ENCODE measurements at regions not wholly inside any gene's neighbourhood (a gene's known extent, or its start where the extent isn't known, plus 50 kb on each side); places are given as distances from the start of the nearest gene placed in this dataset.

- H3K9me3 Mint-ChIP-seq (ENCODE audit: unreplicated experiment), result peaks cover 8% of the 10 kb centered on the region
- TF ChIP-seq, protein P1, sequence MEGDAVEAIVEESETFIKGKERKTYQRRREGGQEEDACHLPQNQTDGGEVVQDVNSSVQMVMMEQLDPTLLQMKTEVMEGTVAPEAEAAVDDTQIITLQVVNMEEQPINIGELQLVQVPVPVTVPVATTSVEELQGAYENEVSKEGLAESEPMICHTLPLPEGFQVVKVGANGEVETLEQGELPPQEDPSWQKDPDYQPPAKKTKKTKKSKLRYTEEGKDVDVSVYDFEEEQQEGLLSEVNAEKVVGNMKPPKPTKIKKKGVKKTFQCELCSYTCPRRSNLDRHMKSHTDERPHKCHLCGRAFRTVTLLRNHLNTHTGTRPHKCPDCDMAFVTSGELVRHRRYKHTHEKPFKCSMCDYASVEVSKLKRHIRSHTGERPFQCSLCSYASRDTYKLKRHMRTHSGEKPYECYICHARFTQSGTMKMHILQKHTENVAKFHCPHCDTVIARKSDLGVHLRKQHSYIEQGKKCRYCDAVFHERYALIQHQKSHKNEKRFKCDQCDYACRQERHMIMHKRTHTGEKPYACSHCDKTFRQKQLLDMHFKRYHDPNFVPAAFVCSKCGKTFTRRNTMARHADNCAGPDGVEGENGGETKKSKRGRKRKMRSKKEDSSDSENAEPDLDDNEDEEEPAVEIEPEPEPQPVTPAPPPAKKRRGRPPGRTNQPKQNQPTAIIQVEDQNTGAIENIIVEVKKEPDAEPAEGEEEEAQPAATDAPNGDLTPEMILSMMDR (IDR thresholded peaks at IDR 0.05; ENCODE audit: partially characterized antibody, unreplicated experiment), result no peak
- no peaks in the 10 kb centered on the region for H3K36me3 Mint-ChIP-seq (ENCODE audit: unreplicated experiment)
- peaks cover 14% of the 10 kb centered on the region for H3K4me1 Mint-ChIP-seq (ENCODE audit: low read depth, unreplicated experiment)
- H3K27ac Mint-ChIP-seq (ENCODE audit: unreplicated experiment), result no peak overlapping the region
- peak overlapping the region; percentile 30 for H3K4me3 Mint-ChIP-seq (ENCODE audit: unreplicated experiment)
- H3K27me3 Mint-ChIP-seq (ENCODE audit: unreplicated experiment), result peaks cover 8% of the 10 kb centered on the region
- DNase-seq, result no peak
Measured at GRCh38 chr2:120809151-120809550, 73.5 kb downstream of the GLI2 start.

- DNase-seq, result no peak
- Mint-ChIP-seq H3K27me3 (ENCODE audit: unreplicated experiment) (peaks cover 9% of the 10 kb centered on the region), H3K36me3 (ENCODE audit: unreplicated experiment) (no peaks in the 10 kb centered on the region), H3K4me3 (ENCODE audit: unreplicated experiment) (no peak overlapping the region), H3K4me1 (ENCODE audit: low read depth, unreplicated experiment) (peaks cover 14% of the 10 kb centered on the region), H3K27ac (ENCODE audit: unreplicated experiment) (no peak overlapping the region), H3K9me3 (ENCODE audit: unreplicated experiment) (peaks cover 8% of the 10 kb centered on the region)
- TF ChIP-seq, protein P1 (IDR thresholded peaks at IDR 0.05; ENCODE audit: partially characterized antibody, unreplicated experiment), result no peak
Measured at GRCh38 chr2:120809609-120810440, 74.2 kb downstream of the GLI2 start.

- Mint-ChIP-seq H3K4me3 (ENCODE audit: unreplicated experiment) (no peak overlapping the region), H3K9me3 (ENCODE audit: unreplicated experiment) (peaks cover 5% of the 10 kb centered on the region), H3K27ac (ENCODE audit: unreplicated experiment) (no peak overlapping the region), H3K4me1 (ENCODE audit: low read depth, unreplicated experiment) (peaks cover 14% of the 10 kb centered on the region), H3K36me3 (ENCODE audit: unreplicated experiment) (no peaks in the 10 kb centered on the region), H3K27me3 (ENCODE audit: unreplicated experiment) (peaks cover 9% of the 10 kb centered on the region)
- TF ChIP-seq, protein P1 (IDR thresholded peaks at IDR 0.05; ENCODE audit: partially characterized antibody, unreplicated experiment), result no peak
- no peak for DNase-seq
Measured at GRCh38 chr2:120810639-120811038, 75.0 kb downstream of the GLI2 start.

DNA sequence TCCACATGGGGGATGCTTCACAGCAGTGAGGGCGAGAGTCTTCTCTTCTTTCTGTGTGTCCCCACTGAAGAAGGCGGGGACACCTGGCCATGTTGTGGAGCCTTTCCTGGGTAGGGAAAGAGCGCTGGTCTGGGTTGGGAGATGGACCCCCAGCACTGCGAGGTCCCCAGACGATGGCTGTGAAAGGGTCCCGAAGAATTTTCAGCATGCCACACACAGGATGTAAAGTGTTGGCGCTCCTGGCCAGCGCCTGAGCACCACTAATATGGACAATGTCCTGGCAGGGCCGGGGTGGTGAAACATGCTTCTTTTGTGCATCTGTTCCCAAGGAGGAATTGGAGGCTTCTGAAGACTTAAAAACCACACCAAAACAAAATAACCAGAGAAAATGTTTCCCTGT lies 77.2 kb downstream of the GLI2 start:
- Mint-ChIP-seq H3K27me3 (ENCODE audit: unreplicated experiment) (peaks cover 8% of the 10 kb centered on the region), H3K4me3 (ENCODE audit: unreplicated experiment) (no peak overlapping the region), H3K9me3 (ENCODE audit: unreplicated experiment) (peaks cover 7% of the 10 kb centered on the region), H3K27ac (ENCODE audit: unreplicated experiment) (no peak overlapping the region), H3K4me1 (ENCODE audit: low read depth, unreplicated experiment) (peaks cover 8% of the 10 kb centered on the region), H3K36me3 (ENCODE audit: unreplicated experiment) (no peaks in the 10 kb centered on the region)
- DNase-seq, result no peak
- TF ChIP-seq, protein P1 (IDR thresholded peaks at IDR 0.05; ENCODE audit: partially characterized antibody, unreplicated experiment), result no peak

GRCh38 chr2:120814352-120814751 lies 78.7 kb downstream of the GLI2 start:
- Mint-ChIP-seq H3K4me3 (ENCODE audit: unreplicated experiment) (no peak overlapping the region), H3K27me3 (ENCODE audit: unreplicated experiment) (peaks cover 8% of the 10 kb centered on the region), H3K4me1 (ENCODE audit: low read depth, unreplicated experiment) (peaks cover 3% of the 10 kb centered on the region), H3K36me3 (ENCODE audit: unreplicated experiment) (no peaks in the 10 kb centered on the region), H3K27ac (ENCODE audit: unreplicated experiment) (no peak overlapping the region), H3K9me3 (ENCODE audit: unreplicated experiment) (peaks cover 5% of the 10 kb centered on the region)
- no peak for DNase-seq
- TF ChIP-seq, protein P1 (IDR thresholded peaks at IDR 0.05; ENCODE audit: partially characterized antibody, unreplicated experiment), result no peak
